IPS-20b (cell line): ENCODE measurements at regions not wholly inside any gene's neighbourhood (a gene's known extent, or its start where the extent isn't known, plus 50 kb on each side); places are given as distances from the start of the nearest gene placed in this dataset.

Source experiments
- H3K27ac ChIP-seq: one replicate; pipeline ENCODE4 v1.5.1; 2013; ENCODE audit warnings: low read length
- H3K27me3 ChIP-seq: 2 replicates; pipeline ENCODE4 v1.6.1; 2013; ENCODE audit warnings: mild to moderate bottlenecking, low read length, inconsistent platforms; ENCODE audit not compliant: insufficient read depth
- H3K36me3 ChIP-seq: 2 replicates; pipeline ENCODE4 v1.6.1; 2013; ENCODE audit warnings: low read depth, mild to moderate bottlenecking, inconsistent platforms, low read length, moderate library complexity; ENCODE audit not compliant: insufficient read depth
- H3K4me1 ChIP-seq: 2 replicates; pipeline ENCODE4 v1.6.1; 2013; ENCODE audit warnings: mild to moderate bottlenecking, control low read depth, inconsistent platforms, low read length, moderate library complexity; ENCODE audit not compliant: insufficient read depth
- H3K4me3 ChIP-seq: 2 replicates; pipeline ENCODE4 v1.5.1; 2013; ENCODE audit warnings: mild to moderate bottlenecking, low read length, inconsistent platforms
- H3K9ac ChIP-seq: 2 replicates; pipeline ENCODE4 v1.6.1; 2013; ENCODE audit warnings: low read depth, mild to moderate bottlenecking, inconsistent platforms, low read length, moderate library complexity
- H3K9me3 ChIP-seq: 2 replicates; pipeline ENCODE4 v1.6.1; 2013; ENCODE audit warnings: mild to moderate bottlenecking, low read depth, low read length, inconsistent platforms; ENCODE audit not compliant: insufficient read depth

DNA sequence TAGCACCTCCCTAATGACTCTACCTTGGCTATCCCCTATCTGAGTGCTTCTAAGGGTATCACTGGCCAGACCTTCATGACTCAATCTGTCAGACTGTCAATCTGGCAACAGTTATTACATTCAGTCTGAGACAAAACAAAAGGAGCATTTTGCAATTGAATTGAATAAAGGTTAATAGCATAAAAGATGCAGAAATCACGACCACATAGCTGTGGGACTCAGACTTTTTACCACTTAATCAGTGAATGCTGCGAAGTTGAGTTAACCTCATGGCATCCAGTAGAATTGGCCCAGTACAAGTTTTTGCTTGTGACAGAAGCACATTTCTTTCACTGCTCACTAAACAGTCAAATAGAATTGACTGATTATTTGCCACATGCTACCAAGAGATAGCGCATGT is 480.7 kb upstream of the DPPA4 start:
- Histone ChIP-seq H3K36me3 (no peaks in the 10 kb centered on the region), H3K27me3 (no peaks in the 10 kb centered on the region), H3K9me3 (no peaks in the 10 kb centered on the region), H3K4me1 (0 out of 2 replicates have a peak, but pooled peaks cover 2% of the 10 kb centered on the region), H3K9ac (no peak overlapping the region), H3K4me3 (no peak overlapping the region), H3K27ac (no peak overlapping the region)

DNA sequence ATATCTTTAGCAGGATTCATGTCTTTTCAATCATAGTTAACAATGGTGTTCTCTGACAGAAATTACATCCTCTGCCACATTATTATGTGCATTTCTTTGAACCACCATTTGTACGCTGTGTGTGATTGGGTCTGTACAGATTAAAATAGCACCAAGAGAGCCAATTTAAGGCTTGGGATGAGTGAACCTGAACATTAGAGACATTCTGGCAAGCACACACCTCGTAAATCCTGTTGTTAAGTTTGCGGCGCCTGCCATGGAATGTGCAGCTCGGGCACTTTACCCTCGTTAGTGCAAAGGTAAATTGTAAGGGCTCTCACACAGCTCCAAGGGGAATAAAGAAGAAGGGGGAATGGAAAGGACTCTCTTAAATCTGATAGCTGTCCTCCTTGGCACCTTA is 482.4 kb upstream of the DPPA4 start:
- no peak overlapping the region for H3K27ac ChIP-seq

GRCh38 chr3:109825971-109826810 is 488.8 kb upstream of the DPPA4 start:
- no peak overlapping the region for H3K4me3 ChIP-seq
- H3K9ac ChIP-seq: no peak overlapping the region
- no peaks in the 10 kb centered on the region for H3K9me3 ChIP-seq
- H3K4me1 ChIP-seq: no peaks in the 10 kb centered on the region; the same call in 1 of the 2 replicates
- no peaks in the 10 kb centered on the region for H3K36me3 ChIP-seq
- no peak overlapping the region for H3K27ac ChIP-seq
- no peaks in the 10 kb centered on the region for H3K27me3 ChIP-seq

More for the DNA sequence above, 482.4 kb upstream of the DPPA4 start:
- Histone ChIP-seq H3K4me1 (0 out of 2 replicates have a peak, but pooled peaks cover 2% of the 10 kb centered on the region), H3K9ac (no peak overlapping the region), H3K36me3 (no peaks in the 10 kb centered on the region), H3K9me3 (no peaks in the 10 kb centered on the region), H3K4me3 (no peak overlapping the region), H3K27me3 (no peaks in the 10 kb centered on the region)

GRCh38 chr3:109831403-109831802 is 494.1 kb upstream of the DPPA4 start:
- Histone ChIP-seq H3K27me3 (no peaks in the 10 kb centered on the region), H3K9me3 (no peaks in the 10 kb centered on the region), H3K36me3 (no peaks in the 10 kb centered on the region), H3K4me3 (no peak overlapping the region), H3K4me1 (no peaks in the 10 kb centered on the region; the same call in 1 of the 2 replicates), H3K9ac (no peak overlapping the region), H3K27ac (no peak overlapping the region)

- Histone ChIP-seq H3K9ac (no peak overlapping the region), H3K9me3 (no peaks in the 10 kb centered on the region), H3K4me3 (no peak overlapping the region), H3K36me3 (no peaks in the 10 kb centered on the region), H3K4me1 (no peaks in the 10 kb centered on the region; the same call in 1 of the 2 replicates), H3K27ac (no peak overlapping the region), H3K27me3 (no peaks in the 10 kb centered on the region)
Measured at GRCh38 chr3:109835958-109836357, 498.6 kb upstream of the DPPA4 start.

- Histone ChIP-seq H3K9me3 (peaks cover 5% of the 10 kb centered on the region), H3K27ac (no peak overlapping the region), H3K9ac (no peak overlapping the region), H3K4me3 (no peak overlapping the region), H3K27me3 (no peaks in the 10 kb centered on the region), H3K36me3 (no peaks in the 10 kb centered on the region), H3K4me1 (no peaks in the 10 kb centered on the region)
Measured at GRCh38 chr3:109851854-109852253, 514.5 kb upstream of the DPPA4 start.

DNA sequence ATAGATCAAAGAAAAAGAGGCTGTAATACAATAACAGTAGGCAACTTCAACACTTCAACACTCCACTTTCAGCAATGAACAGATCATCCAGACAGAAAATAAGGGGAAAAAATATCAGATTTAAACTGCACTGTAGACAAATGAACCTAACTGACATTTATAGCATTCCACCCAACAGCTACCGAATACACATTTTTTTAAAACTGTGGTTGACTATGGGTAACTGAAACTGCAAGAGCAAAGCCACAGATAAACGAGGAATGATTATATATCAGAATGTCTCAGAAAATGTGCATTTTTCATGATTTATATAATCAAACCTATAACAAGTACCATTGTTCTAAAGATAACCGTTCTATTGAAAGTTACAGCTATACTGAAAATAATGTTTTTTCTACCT is 514.9 kb upstream of the DPPA4 start:
- H3K4me1 ChIP-seq: no peaks in the 10 kb centered on the region
- peaks cover 5% of the 10 kb centered on the region for H3K9me3 ChIP-seq
- H3K9ac ChIP-seq: no peak overlapping the region
- H3K27ac ChIP-seq: no peak overlapping the region
- no peaks in the 10 kb centered on the region for H3K27me3 ChIP-seq
- H3K36me3 ChIP-seq: no peaks in the 10 kb centered on the region
- H3K4me3 ChIP-seq: no peak overlapping the region

DNA sequence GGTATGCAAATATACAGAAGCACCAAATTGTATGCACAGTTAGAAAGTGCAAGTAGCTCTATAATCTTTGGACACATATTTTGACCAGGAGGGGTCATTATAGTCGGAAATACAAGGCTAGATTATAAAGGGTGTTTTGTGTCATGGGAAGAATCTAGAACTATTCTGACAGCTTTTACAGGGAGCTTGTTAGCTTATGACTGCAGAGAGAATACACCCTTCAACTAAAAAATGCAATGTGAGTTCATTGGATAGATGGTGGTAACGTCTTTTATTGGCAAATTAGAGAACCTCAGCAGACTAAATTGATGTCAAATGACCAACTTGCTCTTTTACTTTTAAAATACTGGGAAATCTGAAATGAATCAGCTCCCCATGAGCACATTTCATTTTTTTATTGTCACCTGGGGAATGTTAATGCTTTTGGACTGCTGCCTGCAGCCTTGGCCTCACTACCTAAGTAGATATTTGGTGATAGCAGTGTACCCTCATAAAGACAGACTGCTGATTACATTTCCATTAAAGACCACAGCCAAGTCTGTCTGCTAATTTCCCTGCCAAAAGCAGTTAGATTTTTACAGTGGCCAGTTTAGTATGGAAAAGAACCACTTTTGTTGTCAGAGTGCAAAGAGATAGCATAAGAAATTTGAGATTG is 515.9 kb upstream of the DPPA4 start:
- no peaks in the 10 kb centered on the region for H3K27me3 ChIP-seq
- no peak overlapping the region for H3K9ac ChIP-seq
- no peak overlapping the region for H3K4me3 ChIP-seq
- H3K27ac ChIP-seq: no peak overlapping the region
- H3K36me3 ChIP-seq: no peaks in the 10 kb centered on the region
- peaks cover 5% of the 10 kb centered on the region for H3K9me3 ChIP-seq
- no peaks in the 10 kb centered on the region for H3K4me1 ChIP-seq

- H3K9me3 ChIP-seq: no peaks in the 10 kb centered on the region; the same call in 1 of the 2 replicates
- H3K9ac ChIP-seq: no peak overlapping the region
- no peaks in the 10 kb centered on the region for H3K27me3 ChIP-seq
- H3K36me3 ChIP-seq: no peaks in the 10 kb centered on the region
- H3K4me1 ChIP-seq: peaks cover 3% of the 10 kb centered on the region; the same call in 1 of the 2 replicates
- H3K27ac ChIP-seq: no peak overlapping the region
- no peak overlapping the region for H3K4me3 ChIP-seq
Measured at GRCh38 chr3:109863701-109864100, 526.4 kb upstream of the DPPA4 start.

DNA sequence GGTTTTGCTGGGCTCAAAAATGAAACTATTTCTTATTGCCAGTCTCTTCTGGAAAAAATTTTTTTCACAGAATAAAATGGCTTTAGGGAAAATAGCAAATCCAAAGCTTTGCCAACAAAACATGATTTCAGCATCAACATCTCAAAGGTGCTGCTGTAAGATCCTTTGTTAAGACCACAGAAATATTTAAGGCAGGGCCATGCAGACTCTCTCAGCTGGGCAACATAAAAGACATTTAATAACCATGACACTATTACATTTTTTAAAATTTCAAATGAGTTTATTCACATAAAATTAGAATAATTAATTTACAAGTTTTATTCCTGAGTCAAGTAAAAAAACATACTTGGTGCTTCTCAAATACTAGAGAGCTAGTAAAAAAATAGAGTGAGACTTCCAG is 527.1 kb upstream of the DPPA4 start:
- Histone ChIP-seq H3K4me3 (no peak overlapping the region), H3K27me3 (no peaks in the 10 kb centered on the region), H3K27ac (no peak overlapping the region), H3K4me1 (peaks cover 3% of the 10 kb centered on the region; the same call in 1 of the 2 replicates), H3K9me3 (no peaks in the 10 kb centered on the region; the same call in 1 of the 2 replicates), H3K9ac (no peak overlapping the region), H3K36me3 (no peaks in the 10 kb centered on the region)

GRCh38 chr3:109869586-109869985 is 532.2 kb upstream of the DPPA4 start:
- no peak overlapping the region for H3K9ac ChIP-seq
- no peak overlapping the region for H3K27ac ChIP-seq
- no peaks in the 10 kb centered on the region for H3K36me3 ChIP-seq
- H3K4me3 ChIP-seq: no peak overlapping the region
- no peaks in the 10 kb centered on the region; the same call in 1 of the 2 replicates for H3K9me3 ChIP-seq
- no peaks in the 10 kb centered on the region for H3K27me3 ChIP-seq
- H3K4me1 ChIP-seq: peaks cover 3% of the 10 kb centered on the region; the same call in 1 of the 2 replicates
